ENCODE measurements at regions not wholly inside any gene's neighbourhood (a gene's known extent, or its start where the extent isn't known, plus 50 kb on each side); places are given as distances from the start of the nearest gene placed in this dataset.

DNA sequence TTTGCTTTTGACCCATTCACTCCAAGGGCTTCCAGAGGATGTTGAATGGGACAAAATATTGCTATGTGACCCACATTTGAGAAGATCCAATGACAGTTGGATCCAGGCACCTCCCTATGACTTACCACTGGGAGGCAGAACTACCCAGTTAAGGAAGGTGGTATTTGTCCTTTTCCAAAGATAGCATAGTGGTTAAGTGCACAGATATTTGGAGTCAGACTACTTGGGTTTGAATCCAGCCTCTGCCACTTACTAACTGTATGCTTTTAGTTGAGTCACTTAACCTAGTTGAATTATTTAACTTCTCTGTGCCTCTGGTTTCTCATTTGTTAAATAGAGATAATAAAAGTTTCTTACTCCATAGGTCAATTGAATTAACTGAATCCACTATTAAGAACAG, 74.5 kb upstream of the PALM2AKAP2 start:
- Histone ChIP-seq H3K4me3 (IDR thresholded peaks at IDR 0.05; ENCODE audit: insufficient read depth, low read depth, low read length) (no peak overlapping the region), H3K27ac (no peak overlapping the region), H2AFZ (ENCODE audit: low read depth) (no peak overlapping the region), H3K9ac (no peak overlapping the region), H4K20me1 (ENCODE audit: insufficient read depth) (no peaks in the 10 kb centered on the region), H3K4me1 (ENCODE audit: low read depth, poor library complexity, severe bottlenecking) (no peaks in the 10 kb centered on the region), H3K4me2 (no peak overlapping the region), H3K27me3 (ENCODE audit: insufficient read depth, low read depth) (no peaks in the 10 kb centered on the region), H3K79me2 (ENCODE audit: insufficient read depth, low read depth) (no peaks in the 10 kb centered on the region), H3K36me3 (ENCODE audit: insufficient read depth) (no peaks in the 10 kb centered on the region)
- TF ChIP-seq, protein P1, sequence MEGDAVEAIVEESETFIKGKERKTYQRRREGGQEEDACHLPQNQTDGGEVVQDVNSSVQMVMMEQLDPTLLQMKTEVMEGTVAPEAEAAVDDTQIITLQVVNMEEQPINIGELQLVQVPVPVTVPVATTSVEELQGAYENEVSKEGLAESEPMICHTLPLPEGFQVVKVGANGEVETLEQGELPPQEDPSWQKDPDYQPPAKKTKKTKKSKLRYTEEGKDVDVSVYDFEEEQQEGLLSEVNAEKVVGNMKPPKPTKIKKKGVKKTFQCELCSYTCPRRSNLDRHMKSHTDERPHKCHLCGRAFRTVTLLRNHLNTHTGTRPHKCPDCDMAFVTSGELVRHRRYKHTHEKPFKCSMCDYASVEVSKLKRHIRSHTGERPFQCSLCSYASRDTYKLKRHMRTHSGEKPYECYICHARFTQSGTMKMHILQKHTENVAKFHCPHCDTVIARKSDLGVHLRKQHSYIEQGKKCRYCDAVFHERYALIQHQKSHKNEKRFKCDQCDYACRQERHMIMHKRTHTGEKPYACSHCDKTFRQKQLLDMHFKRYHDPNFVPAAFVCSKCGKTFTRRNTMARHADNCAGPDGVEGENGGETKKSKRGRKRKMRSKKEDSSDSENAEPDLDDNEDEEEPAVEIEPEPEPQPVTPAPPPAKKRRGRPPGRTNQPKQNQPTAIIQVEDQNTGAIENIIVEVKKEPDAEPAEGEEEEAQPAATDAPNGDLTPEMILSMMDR (conservative IDR thresholded peaks at IDR 0.05; ENCODE audit: low read depth, low read length): no peak

DNA sequence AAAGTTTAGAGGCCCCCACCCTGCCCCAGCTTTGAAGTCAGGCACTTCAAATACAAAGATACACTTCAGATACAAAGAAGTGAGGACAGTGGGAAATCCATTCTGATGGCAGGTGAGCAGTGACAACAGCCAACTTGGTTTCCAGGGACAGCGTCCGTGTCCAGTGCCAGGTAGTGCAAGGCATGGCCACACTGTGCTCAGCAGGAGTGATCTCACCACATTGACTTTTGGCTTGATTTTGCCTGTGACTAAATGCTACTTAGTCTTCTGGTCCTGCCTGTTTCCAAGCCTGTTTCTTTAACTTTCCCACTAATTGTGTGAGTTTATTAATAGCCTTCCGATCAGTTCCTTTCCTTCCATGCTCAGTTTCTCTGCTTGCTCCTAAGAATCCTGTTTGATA, 72.6 kb upstream of the PALM2AKAP2 start:
- Histone ChIP-seq H3K27me3 (ENCODE audit: insufficient read depth, low read depth) (no peaks in the 10 kb centered on the region), H4K20me1 (ENCODE audit: insufficient read depth) (no peaks in the 10 kb centered on the region), H2AFZ (ENCODE audit: low read depth) (no peak overlapping the region), H3K4me2 (no peak overlapping the region), H3K27ac (no peak overlapping the region), H3K4me1 (ENCODE audit: low read depth, poor library complexity, severe bottlenecking) (no peaks in the 10 kb centered on the region), H3K9ac (no peak overlapping the region), H3K36me3 (ENCODE audit: insufficient read depth) (no peaks in the 10 kb centered on the region), H3K79me2 (ENCODE audit: insufficient read depth, low read depth) (no peaks in the 10 kb centered on the region), H3K4me3 (IDR thresholded peaks at IDR 0.05; ENCODE audit: insufficient read depth, low read depth, low read length) (no peak overlapping the region)
- TF ChIP-seq, protein P1 (conservative IDR thresholded peaks at IDR 0.05; ENCODE audit: low read depth, low read length): no peak

DNA sequence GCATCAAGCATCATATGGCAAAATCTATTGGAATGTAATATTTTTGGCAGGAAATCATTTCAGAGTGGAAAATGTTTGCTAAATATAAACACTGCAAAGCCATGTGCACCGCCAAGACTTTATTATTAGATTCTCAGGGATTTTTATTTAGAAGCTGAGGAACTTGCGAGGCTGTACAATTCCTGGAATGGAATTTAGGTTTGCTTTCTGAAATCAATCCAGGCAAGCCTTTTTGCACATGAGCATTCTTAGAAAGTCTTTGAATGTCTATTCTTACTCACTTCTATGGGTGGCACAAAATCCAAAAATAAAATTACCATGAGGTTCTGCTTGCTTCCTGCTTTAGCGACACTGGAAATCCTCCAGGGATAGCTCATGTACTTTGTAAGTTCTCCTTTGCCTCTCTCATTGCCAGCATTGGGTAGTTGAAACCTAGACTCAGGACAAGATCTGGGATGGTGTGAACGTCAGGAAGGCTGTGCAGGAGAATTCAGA, 71.5 kb upstream of the PALM2AKAP2 start:
- H3K9ac ChIP-seq: no peak overlapping the region
- no peak overlapping the region for H3K4me2 ChIP-seq
- no peak overlapping the region for H3K4me3 ChIP-seq (IDR thresholded peaks at IDR 0.05; ENCODE audit: insufficient read depth, low read depth, low read length)
- H3K27ac ChIP-seq: no peak overlapping the region
- no peaks in the 10 kb centered on the region for H3K79me2 ChIP-seq (ENCODE audit: insufficient read depth, low read depth)
- no peaks in the 10 kb centered on the region for H3K36me3 ChIP-seq (ENCODE audit: insufficient read depth)
- H3K27me3 ChIP-seq (ENCODE audit: insufficient read depth, low read depth): no peaks in the 10 kb centered on the region
- TF ChIP-seq, protein P1 (conservative IDR thresholded peaks at IDR 0.05; ENCODE audit: low read depth, low read length): no peak
- no peaks in the 10 kb centered on the region for H4K20me1 ChIP-seq (ENCODE audit: insufficient read depth)
- H3K4me1 ChIP-seq (ENCODE audit: low read depth, poor library complexity, severe bottlenecking): no peaks in the 10 kb centered on the region
- H2AFZ ChIP-seq (ENCODE audit: low read depth): no peak overlapping the region

DNA sequence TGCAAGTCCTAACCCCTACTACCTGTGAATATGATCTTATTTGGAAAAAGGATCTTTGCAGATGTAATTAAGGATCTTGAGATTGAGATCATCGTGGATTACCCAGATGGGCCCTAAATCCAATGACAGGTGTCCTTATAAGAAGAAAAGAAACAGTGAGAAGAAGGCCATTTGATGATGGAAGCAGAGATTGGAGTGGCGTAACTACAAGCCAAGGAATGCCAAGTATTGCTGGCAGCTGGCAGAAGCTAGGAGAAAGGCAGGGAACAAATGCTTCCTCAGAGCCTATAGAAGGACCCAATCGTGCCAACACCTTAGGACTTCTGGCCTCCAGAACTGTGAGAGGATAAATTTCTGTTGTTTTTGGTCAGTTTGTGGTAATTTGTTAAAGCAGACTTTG, 70.1 kb upstream of the PALM2AKAP2 start:
- TF ChIP-seq, protein P1 (conservative IDR thresholded peaks at IDR 0.05; ENCODE audit: low read depth, low read length): no peak
- H4K20me1 ChIP-seq (ENCODE audit: insufficient read depth): no peaks in the 10 kb centered on the region
- no peak overlapping the region for H3K4me2 ChIP-seq
- no peak overlapping the region for H3K4me3 ChIP-seq (IDR thresholded peaks at IDR 0.05; ENCODE audit: insufficient read depth, low read depth, low read length)
- no peaks in the 10 kb centered on the region for H3K36me3 ChIP-seq (ENCODE audit: insufficient read depth)
- H3K27me3 ChIP-seq (ENCODE audit: insufficient read depth, low read depth): no peaks in the 10 kb centered on the region
- no peaks in the 10 kb centered on the region for H3K4me1 ChIP-seq (ENCODE audit: low read depth, poor library complexity, severe bottlenecking)
- no peak overlapping the region for H3K9ac ChIP-seq
- H3K27ac ChIP-seq: no peak overlapping the region
- H2AFZ ChIP-seq (ENCODE audit: low read depth): no peak overlapping the region
- no peaks in the 10 kb centered on the region for H3K79me2 ChIP-seq (ENCODE audit: insufficient read depth, low read depth)
